Tongue (tissue), 1 donor: ENCODE measurements at regions not wholly inside any gene's neighbourhood (a gene's known extent, or its start where the extent isn't known, plus 50 kb on each side); places are given as distances from the start of the nearest gene placed in this dataset.

ENCODE experiments used
- DNase-seq: peaks from one replicate; pipeline ENCODE4 v3.0.0-alpha.2; 2015

DNA sequence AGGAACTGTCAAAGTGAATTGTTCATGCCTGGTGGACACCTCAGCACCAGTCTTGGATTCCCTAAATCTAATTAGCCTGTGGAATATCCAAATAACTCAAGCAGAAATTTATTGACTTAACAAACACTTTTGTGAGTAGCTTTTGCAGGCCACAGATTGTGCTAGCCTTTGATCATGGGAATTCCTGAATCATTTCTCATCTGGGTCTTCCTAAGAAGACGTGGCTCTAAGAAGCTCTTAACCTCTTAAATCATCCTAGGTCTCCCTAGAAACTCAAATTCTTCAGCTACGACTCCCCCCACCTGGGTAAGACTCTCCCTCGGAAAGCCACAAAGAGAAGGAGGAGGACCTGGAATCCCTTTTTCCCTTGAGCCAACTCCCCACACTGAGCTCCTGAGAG lies 53.8 kb upstream of the PSEN2 start:
- DNase-seq: no peak

DNA sequence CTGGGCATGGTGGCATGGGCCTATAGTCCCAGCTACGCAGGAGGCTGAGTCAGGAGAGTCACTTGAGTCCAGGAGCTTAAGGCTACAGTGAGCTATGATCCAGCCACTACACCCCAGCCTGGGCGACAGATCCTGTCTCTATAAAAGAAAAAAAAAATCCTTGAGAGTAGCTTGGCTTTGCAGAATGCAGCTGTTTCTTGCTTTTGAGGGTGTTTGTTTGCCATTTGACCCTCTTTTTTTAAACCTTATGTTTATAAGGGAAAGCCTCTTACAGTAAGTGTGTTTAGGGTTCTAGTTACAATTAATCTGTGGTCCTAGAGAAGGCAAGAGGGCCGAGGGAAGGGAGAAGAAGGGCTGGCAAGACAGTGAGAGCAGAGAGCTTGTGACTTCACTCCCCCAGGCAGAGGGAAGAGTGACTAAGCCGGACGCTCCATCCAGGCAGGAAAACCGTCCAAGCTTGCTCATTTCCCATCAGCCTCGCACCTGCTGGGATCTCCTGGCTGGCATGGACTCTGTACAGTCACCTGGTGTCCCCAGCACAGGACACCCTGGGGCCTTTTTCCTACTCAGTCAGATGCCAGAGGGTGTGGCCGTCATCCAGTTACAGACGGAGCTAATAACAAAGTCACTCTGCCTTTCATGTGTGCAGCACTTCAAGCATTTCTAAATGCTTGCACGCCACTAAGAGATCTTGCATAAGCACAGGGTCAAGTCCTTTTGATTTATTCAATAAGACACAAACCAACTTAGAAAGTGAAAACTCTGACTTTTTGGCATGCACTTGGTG lies 55.5 kb upstream of the PSEN2 start:
- peak; percentile 83 for DNase-seq

DNA sequence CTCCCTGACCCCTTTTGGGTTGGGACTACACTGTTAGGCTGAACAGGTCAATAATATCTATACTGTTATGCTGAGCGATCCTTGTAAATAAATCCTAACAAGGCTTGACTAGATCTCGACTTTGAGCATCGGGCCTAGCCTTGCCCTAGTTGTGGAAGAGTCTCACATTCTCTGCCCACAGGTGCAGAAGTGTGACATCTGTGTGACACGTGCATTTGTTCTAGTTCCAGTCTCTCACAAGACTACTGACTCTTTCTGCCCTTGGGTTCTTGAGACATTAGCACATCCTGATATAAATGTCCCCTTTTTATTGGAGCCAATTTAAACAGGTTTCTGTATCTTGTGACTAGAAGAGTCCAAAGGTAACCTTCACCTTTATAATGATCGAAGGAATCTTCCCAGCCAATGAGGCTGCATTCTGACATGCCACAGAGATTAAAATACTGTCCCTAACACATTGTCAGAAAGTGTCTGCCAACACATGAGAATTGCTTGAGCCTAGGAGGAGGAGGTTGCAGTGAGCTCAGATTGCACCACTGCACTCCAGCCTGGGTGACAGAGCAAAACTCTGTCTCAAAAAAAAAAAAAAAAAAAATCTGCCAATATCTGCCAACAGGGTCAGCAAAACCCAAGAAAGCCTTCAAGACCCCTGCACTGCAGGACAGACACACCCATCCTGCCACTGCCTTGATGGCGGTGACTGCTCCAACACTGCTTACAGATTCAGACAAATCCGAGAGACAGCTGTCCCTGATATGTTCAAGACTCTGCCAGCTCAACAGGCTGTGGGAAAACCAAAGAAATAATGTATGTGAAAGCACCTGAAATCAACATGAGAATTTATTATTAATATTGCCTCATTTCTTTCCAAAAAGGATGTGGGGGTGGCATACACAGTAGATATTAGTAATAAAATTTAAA lies 56.5 kb upstream of the PSEN2 start:
- DNase-seq: no peak

DNA sequence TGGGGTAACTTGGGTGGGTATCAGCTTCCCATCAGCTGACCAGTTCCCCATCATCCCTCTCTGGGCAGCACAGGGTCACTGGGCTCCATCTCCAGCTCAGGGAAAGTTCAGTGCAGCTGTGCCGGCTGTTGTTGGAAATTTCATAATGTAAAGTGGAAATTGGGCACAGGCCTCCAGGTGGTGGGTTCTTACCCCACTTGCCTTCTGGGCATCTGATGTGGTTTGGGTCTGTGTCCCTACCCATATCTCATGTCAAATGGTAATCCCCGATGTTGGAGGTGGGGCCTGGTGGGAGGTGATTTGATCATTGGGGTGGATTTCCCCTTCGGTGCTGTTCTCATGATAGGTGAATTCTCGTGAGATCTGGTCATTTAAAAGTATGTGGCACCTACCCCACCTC lies 59.7 kb upstream of the PSEN2 start:
- no peak for DNase-seq

DNA sequence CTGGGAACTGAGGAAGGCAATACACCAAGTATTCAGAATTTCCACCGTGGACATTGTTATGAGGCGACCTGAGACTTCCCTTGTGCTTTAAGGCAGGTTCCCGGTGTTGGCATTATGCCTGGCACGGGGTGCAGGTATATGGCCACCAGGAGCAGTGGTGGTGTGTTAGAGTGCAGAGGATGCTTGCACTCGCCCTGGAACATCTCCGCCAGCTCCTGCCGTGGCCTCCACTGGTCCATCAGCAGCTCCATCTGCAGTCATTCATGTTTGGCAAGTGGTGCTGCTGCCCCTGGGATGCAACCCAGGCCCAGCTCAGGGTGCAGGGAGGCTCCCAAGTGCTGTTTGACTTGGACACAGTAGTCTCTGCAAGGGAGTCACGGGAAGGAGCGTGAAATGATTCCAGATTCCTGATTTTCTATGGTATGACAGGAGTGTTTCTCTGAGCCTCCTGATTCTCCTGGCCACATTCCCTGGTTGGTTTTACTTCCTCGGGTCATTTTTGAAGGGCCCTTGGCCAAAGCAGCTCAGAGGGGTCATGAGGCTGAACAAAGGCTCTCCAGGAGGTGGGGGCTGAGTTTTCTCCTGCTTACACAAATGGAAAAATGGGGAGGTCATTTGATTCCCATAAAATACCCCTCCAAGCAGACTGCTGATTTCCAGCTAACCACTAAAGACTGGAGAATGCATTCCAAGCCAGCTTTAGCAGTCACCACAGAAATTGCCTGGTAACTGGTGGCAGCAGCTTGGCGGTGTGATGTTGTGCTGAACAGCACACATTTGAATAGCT lies 60.4 kb upstream of the PSEN2 start:
- DNase-seq: no peak

DNA sequence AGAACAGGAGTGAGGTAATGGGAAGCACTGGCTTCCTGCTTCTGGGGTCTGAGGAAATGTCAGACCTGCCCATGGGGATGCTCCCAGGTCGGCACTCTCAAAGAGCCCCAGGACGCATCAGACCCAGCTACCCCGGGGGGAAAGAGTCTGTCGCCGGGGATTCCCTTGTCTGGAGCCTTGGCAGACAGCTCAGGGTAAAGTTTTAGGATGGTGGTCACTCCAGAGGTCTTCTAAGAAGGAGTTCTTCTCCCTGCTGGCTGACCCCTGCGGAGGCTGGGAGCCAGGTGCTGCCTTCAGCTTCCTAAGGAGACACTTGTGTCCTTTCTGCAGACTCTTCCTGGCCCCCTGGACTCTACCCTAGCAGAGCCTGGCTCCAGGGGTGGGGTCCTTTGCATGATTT lies 61.9 kb upstream of the PSEN2 start:
- no peak for DNase-seq

DNA sequence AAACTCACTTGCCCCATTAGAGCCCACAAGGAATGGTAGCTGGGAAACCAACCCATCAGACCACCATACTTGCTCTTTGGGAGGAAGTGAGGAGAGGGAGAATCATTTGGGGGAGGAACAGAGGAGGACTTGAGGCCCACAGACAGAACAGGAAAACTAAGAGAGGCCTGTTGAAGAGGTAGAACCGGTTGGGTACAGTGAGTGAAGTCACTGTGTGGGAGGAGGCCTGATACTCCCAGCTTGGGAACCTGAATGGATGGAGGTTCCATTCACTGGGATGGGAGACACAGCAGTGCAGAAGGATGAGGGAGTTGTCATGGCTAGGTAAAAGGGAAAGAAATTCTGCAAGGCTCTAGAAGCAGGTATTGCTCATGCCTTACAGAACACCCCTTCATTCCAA lies 63.4 kb upstream of the PSEN2 start:
- no peak for DNase-seq

DNA sequence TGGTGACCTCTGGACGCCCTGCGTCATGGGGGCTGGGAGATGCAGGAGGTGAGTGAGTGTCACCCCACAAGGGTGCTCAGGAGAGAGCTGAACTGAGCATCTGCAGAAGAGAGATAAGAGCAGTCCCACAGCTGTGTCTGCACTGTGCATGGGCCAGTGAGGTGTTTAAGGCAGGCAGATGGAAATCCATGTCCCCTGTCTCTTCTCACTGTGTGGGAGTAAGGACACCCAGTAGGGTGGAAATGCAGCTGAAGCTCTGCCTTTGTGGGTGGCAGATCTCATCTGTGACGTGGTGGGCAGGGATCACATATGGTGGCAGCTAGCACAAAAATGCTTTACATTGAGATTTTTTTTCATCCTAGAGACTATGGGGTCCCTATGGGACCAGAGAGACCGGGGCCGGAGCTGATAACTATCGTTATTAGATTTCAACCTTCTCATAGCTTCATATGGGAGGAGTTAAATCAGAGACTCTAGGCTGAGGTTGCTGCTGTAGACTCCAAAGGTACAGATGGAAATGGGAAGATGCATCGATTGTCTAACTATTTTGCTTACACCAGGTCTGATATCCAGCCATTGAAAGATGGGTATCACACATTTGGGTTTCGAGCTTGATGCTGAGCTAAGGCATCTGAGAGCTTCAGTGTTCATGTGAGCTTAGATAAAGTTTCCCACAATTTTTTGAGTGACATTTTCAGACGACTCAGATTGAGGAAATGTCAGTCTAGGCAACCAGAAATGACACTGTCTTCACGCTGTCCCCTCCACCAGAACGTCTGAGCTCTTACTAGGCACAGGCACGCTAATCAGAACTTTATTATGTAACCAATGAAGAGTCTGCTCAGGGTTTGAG lies 65.3 kb upstream of the PSEN2 start:
- DNase-seq: no peak

DNA sequence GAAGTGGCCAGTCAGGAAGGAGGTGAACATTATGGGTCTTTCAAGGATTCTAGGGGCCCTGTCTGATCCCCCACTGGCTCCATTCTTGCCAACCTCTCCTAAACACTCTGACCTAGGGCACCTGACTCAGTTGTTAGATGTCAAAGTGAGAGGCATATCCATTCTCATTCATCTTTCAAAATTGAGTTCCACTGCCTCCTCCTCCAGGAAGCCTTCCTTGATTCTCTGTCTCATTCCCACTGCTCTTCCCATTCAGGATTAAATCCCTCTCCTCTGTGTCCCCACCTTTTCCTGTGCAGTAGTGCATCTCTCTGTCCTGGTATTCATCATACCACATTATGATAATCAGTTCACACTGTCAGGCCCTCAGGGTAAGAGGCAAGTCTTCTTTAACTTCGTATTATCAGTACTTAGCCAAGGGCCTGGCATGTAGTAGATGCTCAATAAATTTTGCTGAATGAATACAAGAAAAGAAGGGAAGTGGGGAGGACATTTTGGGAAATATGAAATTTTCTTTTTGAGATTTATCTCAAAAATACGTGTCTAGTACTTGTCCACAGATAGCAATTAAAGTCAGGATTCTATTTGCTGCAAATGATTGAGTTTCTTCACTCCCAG lies 61.8 kb upstream of the ITPKB start:
- no peak for DNase-seq

DNA sequence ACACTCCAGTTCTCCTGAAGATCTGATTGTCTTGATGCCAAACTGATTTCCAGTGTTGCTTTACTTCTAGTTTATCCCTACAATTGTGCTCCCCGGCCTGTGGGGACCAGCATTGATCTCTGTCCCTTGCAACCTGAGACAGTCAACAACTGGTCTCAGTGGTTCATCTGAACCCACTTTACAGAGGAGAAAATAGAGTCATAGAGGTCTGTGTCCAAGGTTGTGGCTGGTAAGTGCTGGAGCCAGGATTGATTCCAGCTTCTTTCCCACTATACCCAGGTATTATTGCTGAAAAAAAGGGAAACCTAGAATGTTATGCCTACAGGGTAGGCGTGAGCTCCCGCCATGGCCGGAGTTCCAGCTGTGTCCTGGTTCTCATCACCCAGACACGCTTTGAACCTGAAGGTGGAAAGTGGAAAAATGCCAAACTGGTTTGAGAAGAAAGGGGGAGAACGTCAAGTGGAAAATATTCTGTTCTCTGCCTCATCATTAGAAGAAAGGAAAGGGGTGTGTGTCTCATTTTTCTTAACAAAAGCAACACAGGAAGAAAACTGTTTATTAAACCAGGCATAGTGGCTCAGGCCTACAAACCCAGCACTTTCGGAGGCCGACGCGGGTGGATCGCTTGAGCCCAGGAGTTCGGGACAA lies 60.7 kb upstream of the ITPKB start:
- peak; percentile 80 for DNase-seq

DNA sequence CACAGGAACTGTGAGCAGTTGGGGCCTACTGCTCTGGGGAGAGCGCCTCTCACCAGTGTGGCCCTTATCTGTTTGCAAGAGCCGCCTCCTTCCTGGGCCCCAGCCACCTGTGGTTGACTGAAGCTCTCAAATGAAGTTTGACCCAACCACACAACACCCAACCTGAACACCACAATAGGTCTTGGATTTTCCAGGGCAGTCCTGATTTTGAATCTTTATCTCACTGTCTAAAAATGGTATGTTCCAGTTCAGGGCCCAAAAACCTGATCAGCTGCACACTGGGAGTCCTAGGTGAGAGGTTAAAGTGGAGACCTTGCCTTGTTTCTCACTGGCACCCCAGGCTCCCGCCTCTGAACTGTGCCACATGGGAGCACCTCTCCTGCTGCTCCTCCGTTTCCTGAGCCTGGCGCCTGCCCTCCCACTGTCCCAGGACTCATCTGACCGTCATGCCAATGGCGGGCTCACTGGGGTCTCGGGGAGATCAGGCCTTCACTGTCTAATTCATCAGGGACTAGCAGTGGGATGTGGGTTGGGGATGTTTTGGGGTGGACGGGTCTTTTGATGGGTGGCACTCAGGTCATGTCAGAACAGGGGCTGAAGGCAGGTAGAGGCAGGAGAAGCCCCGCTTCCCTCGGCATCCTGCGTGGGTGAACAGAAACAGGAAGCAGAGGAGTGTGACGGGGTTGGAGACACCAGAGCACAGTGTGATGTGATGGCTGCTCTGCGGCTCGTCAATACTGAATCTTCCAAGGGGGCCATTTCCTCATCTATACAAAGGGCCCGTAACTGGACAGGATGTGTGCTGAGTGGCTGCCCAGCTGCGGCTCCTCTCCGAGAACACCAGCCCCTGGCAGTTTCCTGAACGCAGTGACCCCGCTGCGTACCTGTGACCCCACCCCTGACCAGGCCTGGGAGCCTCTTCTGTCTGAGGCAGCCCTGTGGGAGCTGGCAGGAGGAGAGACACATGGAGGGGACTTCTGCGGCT lies 59.6 kb upstream of the ITPKB start:
- DNase-seq: no peak

DNA sequence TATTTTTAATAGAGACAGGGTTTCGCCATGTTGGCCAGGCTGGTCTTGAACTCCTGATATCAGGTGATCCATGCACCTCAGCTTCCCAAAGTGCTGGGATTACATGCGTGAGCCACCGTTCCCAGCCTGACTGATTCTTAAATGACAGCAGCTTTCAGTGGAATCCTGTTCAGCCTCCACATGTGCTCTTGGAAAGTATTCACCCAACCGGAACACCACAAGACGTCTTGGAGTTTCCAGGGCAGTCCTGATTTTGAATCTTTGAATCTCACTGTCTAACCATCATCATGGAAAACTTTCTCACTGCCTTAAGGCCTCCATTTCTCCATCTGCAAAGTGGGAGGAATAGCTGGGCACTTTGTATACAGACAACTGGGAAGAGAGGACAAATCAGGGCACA lies 58.1 kb upstream of the ITPKB start:
- no peak for DNase-seq

DNA sequence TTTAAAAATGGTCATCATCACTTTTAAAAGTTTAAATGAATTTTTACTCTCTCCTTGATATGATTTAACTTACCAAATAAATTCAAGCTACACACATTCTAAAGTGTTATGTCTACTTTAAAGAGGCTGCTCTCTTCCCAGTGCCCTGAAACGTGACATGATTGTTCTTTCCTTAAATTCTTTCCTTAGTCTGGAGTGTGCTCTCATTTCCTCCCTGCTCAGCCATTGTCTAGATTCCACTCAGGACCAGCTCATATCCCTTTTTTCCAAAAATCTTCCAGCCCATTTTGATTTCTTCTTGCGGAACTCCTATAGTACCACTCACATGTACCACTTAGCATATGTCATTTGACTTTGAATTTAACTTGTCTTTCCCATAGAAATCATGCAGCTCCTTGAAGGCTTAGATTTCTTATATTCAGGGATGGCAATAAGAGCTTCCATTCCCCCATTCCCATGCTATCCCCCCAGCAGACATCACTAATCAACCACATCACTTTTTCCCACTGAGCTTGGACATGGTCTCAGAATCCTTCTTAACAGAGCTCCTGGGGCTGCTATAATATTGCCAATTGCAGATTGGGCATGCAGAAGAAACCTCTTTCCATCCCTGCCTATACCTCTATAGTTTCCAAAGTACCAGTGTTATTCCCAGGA lies 54.7 kb upstream of the ITPKB start:
- no peak for DNase-seq

DNA sequence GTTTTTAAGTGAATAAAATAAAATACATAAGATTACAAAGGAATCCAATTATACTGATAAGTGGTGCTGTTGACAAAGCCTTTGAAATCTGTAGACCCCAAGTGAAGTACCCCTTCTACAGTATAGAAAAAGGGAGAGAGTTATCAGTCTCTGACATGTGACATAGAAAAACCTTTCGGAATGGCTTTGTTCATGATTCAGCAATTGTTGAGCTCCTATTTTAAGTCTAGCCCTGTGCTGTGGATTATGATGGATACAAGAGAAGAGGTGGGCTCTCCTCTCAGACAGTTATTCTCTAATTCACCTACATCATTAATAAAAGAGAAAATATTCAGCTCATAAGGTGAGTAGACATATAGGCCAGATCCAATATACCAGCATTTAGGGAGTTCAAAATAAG lies 53.3 kb upstream of the ITPKB start:
- no peak for DNase-seq

DNA sequence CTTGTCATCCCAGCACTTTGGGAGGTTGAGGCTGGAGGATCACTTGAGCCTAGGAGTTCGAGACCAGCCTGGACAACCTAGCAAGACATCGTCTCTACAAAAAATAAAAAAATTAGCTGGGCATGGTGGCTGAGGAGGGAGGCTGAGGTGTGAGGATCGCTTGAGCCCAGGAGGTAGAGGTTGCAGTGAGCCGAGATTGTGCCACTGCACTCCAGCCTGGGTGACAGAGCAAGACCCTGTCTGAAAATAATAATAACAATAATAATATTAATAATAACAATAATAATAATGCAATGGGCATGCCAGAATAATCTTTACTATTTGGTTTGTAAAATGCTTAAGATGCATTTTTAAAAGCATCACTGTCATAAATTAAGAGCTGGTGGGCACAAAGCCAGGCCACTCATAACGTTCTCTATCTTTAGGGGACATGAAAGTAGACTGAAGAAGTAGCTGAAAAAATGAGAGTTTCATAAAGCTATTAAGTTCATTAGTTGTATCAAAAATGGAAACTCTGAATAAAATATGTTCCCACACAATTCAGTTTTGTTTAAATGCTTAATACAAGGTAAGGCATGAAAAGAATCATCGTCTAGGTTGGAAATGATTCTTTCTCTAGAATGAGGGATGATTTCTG lies 51.6 kb upstream of the ITPKB start:
- no peak for DNase-seq

DNA sequence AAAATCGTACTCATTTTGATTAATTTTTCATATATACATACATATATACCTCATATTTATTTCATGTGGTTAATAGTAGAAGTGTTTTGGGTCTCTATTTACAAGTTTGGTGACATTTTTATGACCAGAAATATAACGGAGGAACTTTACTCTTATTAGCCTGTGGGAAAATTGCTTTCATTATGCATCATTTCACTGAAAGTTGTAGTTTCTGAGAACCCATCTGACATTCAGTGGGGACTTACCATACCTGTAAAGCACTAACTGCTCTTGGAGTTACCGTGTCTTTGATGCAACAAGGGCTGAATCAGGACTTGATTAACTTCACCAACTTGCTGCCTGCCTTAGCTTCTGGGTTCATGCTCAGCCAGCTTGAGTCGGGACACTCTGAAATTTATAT lies 49.9 kb upstream of the ITPKB start:
- no peak for DNase-seq
